Endothelial cell of umbilical vein (primary cell): ENCODE measurements at regions not wholly inside any gene's neighbourhood (a gene's known extent, or its start where the extent isn't known, plus 50 kb on each side); places are given as distances from the start of the nearest gene placed in this dataset.
A peak's percentile ranks its signal among the peaks of the same experiment; 100 is the strongest.

Experiments used
- BruUV-seq: library from RNA; stranded (reverse); fragments of 400-500 nt; replicated peaks from 2 replicates; lab custom pipeline; 2021; lab: Mats Ljungman, UMichigan
- CTCF ChIA-PET: fragments of 300-600, 350-600 bp; sonication (Branson Sonifier 250); formaldehyde crosslinking; loops from one replicate; lab custom pipeline; 2021; ENCODE audit warnings: antibody characterized with exemption, inconsistent platforms; lab: Charles Lee
- POLR2A ChIA-PET: fragments of 300-600, 350-600 bp; sonication (Branson Sonifier 250); formaldehyde crosslinking; loops from one replicate; lab custom pipeline; 2021; ENCODE audit warnings: antibody characterized with exemption, inconsistent platforms; lab: Charles Lee
- DNase-seq: peaks from one replicate; pipeline ENCODE4 v3.0.0-alpha.2; 2011; ENCODE audit warnings: low read depth, low spot score
- FAIRE-seq: peaks from 2 replicates; lab custom pipeline; 2011; peaks lifted over from hg19 to GRCh38; lab: Jason Lieb, UNC
- H2AFZ ChIP-seq: 2 replicates; pipeline ENCODE4 v1.6.0; 2012; ENCODE audit warnings: low read depth, low read length, control low read depth, inconsistent platforms
- H3K27ac ChIP-seq: 2 replicates; pipeline ENCODE4 v1.5.1; 2011; ENCODE audit warnings: low read depth, mild to moderate bottlenecking, control low read depth, low read length, moderate library complexity; ENCODE audit not compliant: insufficient read depth
- H3K27me3 ChIP-seq, 2 experiments: 2 replicates each; pipeline versions ENCODE4 v1.6.0 to v1.6.1; 2011; ENCODE audit warnings: low read length in 2 of 2, mixed read lengths in 1 of 2; ENCODE audit not compliant: control insufficient read depth in 2 of 2, insufficient read depth in 2 of 2
- H3K36me3 ChIP-seq, 2 experiments: 2 replicates in 1 of 2; 3 replicates in 1 of 2; pipeline ENCODE4 v1.5.1; 2011; ENCODE audit warnings: low read length in 2 of 2, mild to moderate bottlenecking in 1 of 2, moderate library complexity in 1 of 2; ENCODE audit not compliant: control insufficient read depth in 2 of 2, insufficient read depth in 2 of 2; ENCODE audit errors: extremely low read depth in 1 of 2
- H3K4me1 ChIP-seq: 3 replicates; pipeline ENCODE4 v1.5.1; 2011; ENCODE audit warnings: mild to moderate bottlenecking, low read length; ENCODE audit not compliant: control insufficient read depth, insufficient read depth; ENCODE audit errors: extremely low read depth
- H3K4me2 ChIP-seq: 2 replicates; pipeline ENCODE4 v1.6.1; 2011; ENCODE audit warnings: low read length, control low read depth, mixed read lengths; ENCODE audit not compliant: insufficient read depth
- H3K4me3 ChIP-seq, 3 experiments: fragments of 200-600 bp in 1 of 3; sonication (generic), shearing (Covaris generic) in 1 of 3; replicated peaks in 1 of 3; 2 replicates each; pipeline ENCODE4 v1.5.1; 2011 to 2016; ENCODE audit warnings: control low read depth in 3 of 3, low read length in 3 of 3, mild to moderate bottlenecking in 2 of 3, inconsistent platforms in 1 of 3, low read depth in 1 of 3, moderate library complexity in 1 of 3; ENCODE audit not compliant: insufficient read depth in 1 of 3
- H3K79me2 ChIP-seq: 2 replicates; pipeline ENCODE4 v1.6.0; 2012; ENCODE audit warnings: low read length, inconsistent platforms; ENCODE audit not compliant: control insufficient read depth, insufficient read depth
- H3K9ac ChIP-seq: replicated peaks from 2 replicates; pipeline ENCODE3; 2011; ENCODE audit warnings: low read length, control low read depth; ENCODE audit not compliant: insufficient read depth; ENCODE audit errors: extremely low read depth
- H3K9me1 ChIP-seq: replicated peaks from 3 replicates; pipeline ENCODE4 v1.6.0; 2011; ENCODE audit warnings: mild to moderate bottlenecking, low read length; ENCODE audit not compliant: control insufficient read depth, insufficient read depth; ENCODE audit errors: extremely low read depth
- H3K9me3 ChIP-seq: replicated peaks from 2 replicates; pipeline ENCODE4 v1.5.1; 2012; ENCODE audit warnings: low read length, inconsistent platforms; ENCODE audit not compliant: control insufficient read depth, insufficient read depth
- H4K20me1 ChIP-seq: replicated peaks from 2 replicates; pipeline ENCODE3; 2011; ENCODE audit warnings: mild to moderate bottlenecking, low read length; ENCODE audit not compliant: control insufficient read depth, insufficient read depth; ENCODE audit errors: extremely low read depth
- CTCF ChIP-seq, 2 donors: IDR thresholded peaks; 1 replicate in 1 of 2; 2 replicates in 1 of 2; pipeline ENCODE4 v1.5.1; 2011; ENCODE audit warnings: low read length in 2 of 2, mild to moderate bottlenecking in 2 of 2, moderate library complexity in 2 of 2, control low read depth in 1 of 2, inconsistent platforms in 1 of 2, low read depth in 1 of 2; ENCODE audit not compliant: insufficient read depth in 1 of 2; ENCODE audit errors: extremely low read depth in 1 of 2
- FOS ChIP-seq: IDR thresholded peaks from 2 replicates; pipeline ENCODE4 v1.6.1; 2011; ENCODE audit warnings: mild to moderate bottlenecking, low read length, moderate library complexity, borderline replicate concordance; ENCODE audit not compliant: insufficient read depth
- JUN ChIP-seq: IDR thresholded peaks from 2 replicates; pipeline ENCODE4 v1.6.1; 2011; ENCODE audit warnings: borderline replicate concordance, low read depth; ENCODE audit not compliant: insufficient read length, insufficient read depth
- MYC ChIP-seq: IDR thresholded peaks from one replicate; pipeline ENCODE4 v1.6.1; 2011; ENCODE audit warnings: mild to moderate bottlenecking, low read depth, low read length
- POLR2A ChIP-seq: IDR thresholded peaks from 2 replicates; pipeline ENCODE4 v1.6.1; 2012; ENCODE audit warnings: low read depth, mild to moderate bottlenecking, control low read depth, low read length
- dilution Hi-C: fragments of 300-500 bp; cut with MboI; formaldehyde crosslinking; loops from one replicate; pipeline ENCODE4 v1.15.0; 2019; ENCODE audit warnings: low sequenced_read_pairs; ENCODE audit not compliant: extremely low pct_ligation_motif_present
- intact Hi-C: fragments of 100-400 bp; cut with micrococcal nuclease; formaldehyde crosslinking; loops from one replicate; pipeline ENCODE4 v1.10.0; 2022
- TF ChIP-seq, protein P1 (sequence below): IDR thresholded peaks from 2 replicates; pipeline ENCODE4 v1.6.1; 2011; ENCODE audit not compliant: insufficient read depth, insufficient read length

GRCh38 chr6:10465629-10466499 is 51.0 kb upstream of the TFAP2A start:
- Histone ChIP-seq H3K36me3 (no peaks in the 10 kb centered on the region), H3K9me1 (no peaks in the 10 kb centered on the region), H2AFZ (no peak overlapping the region), H3K4me1 (no peaks in the 10 kb centered on the region), H4K20me1 (no peaks in the 10 kb centered on the region), H3K27ac (no peak overlapping the region), H3K79me2 (no peaks in the 10 kb centered on the region), H3K4me2 (no peak overlapping the region), H3K9me3 (no peaks in the 10 kb centered on the region), H3K4me3 (no peak overlapping the region), H3K9ac (no peak overlapping the region), H3K27me3 (no peaks in the 10 kb centered on the region)
- FAIRE-seq (no peak), DNase-seq (peak; percentile 39)
- POLR2A ChIA-PET = no interaction called here
- TF ChIP-seq POLR2A (no peak), MYC (no peak), CTCF (IDR thresholded peaks at IDR 0.05; ENCODE audit: extremely low read depth in 1 of 2, insufficient read depth in 1 of 2, low read depth in 1 of 2, low read length in 2 of 2) (peak; percentile 11 to 62), JUN (no peak), FOS (no peak)
- TF ChIP-seq, protein P1, sequence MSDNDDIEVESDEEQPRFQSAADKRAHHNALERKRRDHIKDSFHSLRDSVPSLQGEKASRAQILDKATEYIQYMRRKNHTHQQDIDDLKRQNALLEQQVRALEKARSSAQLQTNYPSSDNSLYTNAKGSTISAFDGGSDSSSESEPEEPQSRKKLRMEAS = no peak
- CTCF ChIA-PET = interaction anchor here (1.0 to 5.3 kb wide), 10 partner anchors 10 to 1967 kb away, joined by 3 to 36 read pairs (median 4); no protein-coding TSS in a partner anchor
- BruUV-seq = no TSS peak
- intact Hi-C loops (no loop called here), dilution Hi-C loops (no loop called here)
